SKM-1 (cell line): ENCODE measurements at regions not wholly inside any gene's neighbourhood (a gene's known extent, or its start where the extent isn't known, plus 50 kb on each side); places are given as distances from the start of the nearest gene placed in this dataset.

Experiments
- DNase-seq: peaks from one replicate; lab custom pipeline; 2025; ENCODE audit not compliant: unreplicated experiment; lab: John Stamatoyannopoulos, UW

GRCh38 chr2:9085353-9085752 lies 81.9 kb upstream of the MBOAT2 start:
- DNase-seq = no peak

DNA sequence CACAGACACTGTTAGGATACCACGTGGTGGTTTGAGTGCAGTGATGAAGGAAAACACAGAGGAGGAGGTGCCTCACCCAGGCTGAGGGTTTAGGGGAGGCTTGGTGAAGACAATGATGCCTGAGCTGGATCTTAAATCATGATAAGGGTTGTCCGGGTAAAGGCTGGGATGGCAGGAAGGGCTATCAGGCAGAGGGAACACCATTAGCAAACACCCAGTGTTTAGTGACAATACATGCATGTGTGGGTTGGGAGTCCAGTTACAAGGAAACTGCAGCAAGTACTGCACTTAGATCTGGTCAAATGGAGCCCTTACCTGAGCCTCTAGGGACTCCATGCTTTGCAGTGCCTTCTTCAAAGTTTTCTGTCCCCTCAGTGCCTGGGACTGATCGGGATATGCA lies 79.8 kb upstream of the MBOAT2 start:
- DNase-seq = no peak

- no peak for DNase-seq
These were observed 78.7 kb upstream of the MBOAT2 start for GRCh38 chr2:9082158-9082557.

GRCh38 chr2:9081750-9082149 lies 78.3 kb upstream of the MBOAT2 start:
- no peak for DNase-seq

- no peak for DNase-seq
These were observed 74.9 kb upstream of the MBOAT2 start for GRCh38 chr2:9078405-9078804.

GRCh38 chr2:9077691-9078090 lies 74.2 kb upstream of the MBOAT2 start:
- no peak for DNase-seq

- DNase-seq = no peak
These were observed 73.3 kb upstream of the MBOAT2 start for GRCh38 chr2:9076755-9077154.

DNA sequence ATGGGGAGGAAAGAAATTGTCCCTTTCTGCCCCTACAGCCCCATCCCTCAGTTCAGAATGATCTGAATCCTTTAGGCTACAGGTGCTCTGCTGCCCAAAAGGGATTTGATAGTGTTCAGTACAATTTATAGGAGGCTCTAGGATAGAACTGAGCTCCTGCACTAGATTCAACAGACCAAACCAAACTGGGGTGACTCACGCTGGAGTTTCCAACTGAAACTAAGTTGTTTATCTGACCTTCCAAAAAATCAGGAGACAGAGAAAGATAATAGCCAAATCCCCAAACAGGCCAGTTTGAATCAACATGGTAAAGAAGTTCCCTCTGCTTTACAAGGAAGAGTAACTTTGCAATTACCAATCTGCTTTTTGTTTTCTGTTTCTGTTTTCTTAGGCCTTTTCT lies 72.7 kb upstream of the MBOAT2 start:
- no peak for DNase-seq

DNA sequence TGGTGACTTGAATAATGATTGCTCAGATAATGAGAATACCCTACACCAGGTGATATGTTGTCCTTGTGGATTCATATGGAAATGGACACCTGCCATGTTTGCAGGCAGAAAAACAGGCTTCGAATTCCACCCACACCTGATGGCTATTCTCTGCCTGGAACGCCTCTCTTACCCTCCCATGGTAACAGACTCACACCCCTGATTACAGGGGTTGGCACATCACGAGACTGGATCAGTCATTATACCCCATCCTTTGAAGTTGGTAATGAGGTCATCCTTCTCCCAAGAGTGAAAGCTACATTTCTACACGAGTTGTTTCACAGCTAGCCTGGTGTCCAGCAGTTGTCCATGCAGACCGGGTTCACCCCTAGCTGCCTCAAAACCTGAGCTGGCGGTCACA lies 71.4 kb upstream of the MBOAT2 start:
- DNase-seq = no peak

GRCh38 chr2:9071584-9072124 lies 68.2 kb upstream of the MBOAT2 start:
- DNase-seq = no peak

DNA sequence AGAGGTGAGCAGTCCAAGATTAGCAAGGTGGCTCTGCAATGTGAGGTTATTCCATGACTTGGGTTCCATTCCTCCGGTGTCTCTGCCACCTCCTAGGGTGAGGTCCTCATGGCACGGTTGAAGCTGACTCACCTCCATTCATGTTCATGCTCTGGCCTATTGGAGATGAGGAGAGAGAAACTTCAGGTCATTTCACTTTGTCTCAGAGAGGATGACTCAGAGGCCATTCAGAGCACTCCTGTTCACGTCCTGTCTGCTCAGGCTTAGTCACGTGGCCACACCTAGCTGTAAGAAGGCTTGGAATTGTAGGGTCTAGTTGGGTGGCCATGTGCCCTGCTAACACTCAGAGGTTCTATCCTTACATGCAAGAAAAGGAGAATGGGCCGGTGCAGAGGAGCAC lies 67.5 kb upstream of the MBOAT2 start:
- no peak for DNase-seq

DNA sequence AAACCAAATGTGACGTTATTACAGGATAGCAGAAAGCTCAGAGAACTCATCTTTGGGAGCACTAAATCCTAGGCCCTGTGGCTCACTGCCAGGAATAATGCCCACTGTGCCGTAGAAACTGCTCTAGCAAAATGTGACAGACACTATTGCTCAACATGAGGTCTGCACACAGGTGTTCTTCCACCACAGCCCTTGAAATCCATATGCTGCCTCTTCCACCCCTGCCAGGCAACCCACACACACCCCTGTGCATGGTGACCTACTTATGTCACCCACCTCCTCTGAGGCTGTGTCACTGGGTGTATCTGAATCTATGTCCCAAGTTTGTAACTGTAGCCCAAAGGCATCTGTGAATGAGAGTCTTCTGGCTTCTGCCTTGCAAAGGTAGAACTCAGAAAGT lies 66.1 kb upstream of the MBOAT2 start:
- DNase-seq = no peak

- DNase-seq = no peak
These were observed 62.4 kb upstream of the MBOAT2 start for GRCh38 chr2:9065901-9066300.

DNA sequence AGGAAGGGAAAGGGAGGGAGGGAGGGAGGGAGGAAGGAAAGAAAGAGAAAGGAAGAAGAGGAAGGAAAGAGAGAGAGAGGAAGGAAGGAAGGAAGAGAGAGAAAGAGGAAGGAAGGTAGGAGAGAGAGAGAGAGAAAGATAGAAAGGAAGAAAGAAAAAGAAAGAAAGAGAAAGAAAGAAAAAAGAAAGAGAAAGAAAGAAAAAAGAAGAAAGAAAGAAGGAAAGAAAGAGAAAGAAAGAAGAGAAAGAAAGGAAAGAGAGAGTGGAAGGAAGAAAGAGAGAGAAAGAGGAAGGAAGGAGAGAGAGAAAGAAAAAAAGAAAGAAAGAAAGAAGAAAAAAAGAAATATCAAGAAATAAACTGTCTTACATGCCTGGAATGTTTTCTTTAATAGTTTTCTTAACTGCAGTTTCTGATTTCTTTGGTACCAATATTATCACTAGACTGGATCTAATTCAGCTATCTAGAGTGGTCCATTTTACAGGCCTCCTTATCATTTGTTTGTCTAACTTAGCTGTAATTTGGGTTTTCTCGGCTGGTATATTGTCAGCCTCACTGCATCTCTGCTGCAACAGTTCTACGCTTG lies 59.6 kb upstream of the MBOAT2 start:
- DNase-seq = no peak

DNA sequence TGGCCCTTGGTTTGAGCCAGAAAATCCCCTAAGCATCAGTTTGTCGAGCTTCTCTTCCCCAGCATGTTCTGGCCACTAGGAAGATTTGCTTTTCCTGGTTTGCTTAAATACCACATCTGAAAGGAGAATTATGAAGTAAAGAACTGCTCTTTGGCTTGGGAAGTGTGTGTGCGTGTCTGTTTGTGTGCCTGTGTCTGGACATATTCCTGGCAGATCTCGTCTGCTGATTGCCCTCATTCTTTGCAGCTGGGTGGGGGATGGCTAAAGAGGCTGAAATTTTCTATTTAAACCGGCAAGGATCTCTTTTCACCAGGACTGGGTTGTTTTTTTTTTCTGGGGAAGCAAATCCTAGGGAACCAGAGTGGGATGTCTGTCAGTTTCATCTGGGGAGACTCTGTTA lies 57.3 kb upstream of the MBOAT2 start:
- no peak for DNase-seq

GRCh38 chr2:9057939-9058761 lies 54.7 kb upstream of the MBOAT2 start:
- DNase-seq = no peak

DNA sequence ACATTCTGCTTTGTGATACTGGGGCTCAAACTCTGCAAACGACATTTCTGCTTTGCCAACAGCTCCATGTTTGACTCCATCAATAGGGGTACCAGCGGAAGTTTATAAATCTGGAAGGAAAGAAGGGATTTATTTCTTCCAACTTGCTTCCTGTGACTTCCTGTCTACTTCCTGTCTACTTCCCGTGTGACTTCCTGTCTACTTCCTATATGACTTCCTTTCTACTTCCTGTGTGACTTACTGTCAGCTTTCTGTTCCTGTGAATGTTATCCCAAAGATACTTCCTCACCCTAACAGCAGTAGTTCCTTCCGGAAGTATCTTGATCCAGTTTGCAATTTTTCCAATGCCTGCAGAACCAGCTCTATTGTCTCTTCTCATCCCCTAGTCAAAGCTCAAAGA lies 52.0 kb upstream of the MBOAT2 start:
- DNase-seq = no peak

GRCh38 chr2:9053534-9053931 lies 50.0 kb upstream of the MBOAT2 start:
- DNase-seq = peak; percentile 18
